ENCODE measurements at regions not wholly inside any gene's neighbourhood (a gene's known extent, or its start where the extent isn't known, plus 50 kb on each side); places are given as distances from the start of the nearest gene placed in this dataset.

DNA sequence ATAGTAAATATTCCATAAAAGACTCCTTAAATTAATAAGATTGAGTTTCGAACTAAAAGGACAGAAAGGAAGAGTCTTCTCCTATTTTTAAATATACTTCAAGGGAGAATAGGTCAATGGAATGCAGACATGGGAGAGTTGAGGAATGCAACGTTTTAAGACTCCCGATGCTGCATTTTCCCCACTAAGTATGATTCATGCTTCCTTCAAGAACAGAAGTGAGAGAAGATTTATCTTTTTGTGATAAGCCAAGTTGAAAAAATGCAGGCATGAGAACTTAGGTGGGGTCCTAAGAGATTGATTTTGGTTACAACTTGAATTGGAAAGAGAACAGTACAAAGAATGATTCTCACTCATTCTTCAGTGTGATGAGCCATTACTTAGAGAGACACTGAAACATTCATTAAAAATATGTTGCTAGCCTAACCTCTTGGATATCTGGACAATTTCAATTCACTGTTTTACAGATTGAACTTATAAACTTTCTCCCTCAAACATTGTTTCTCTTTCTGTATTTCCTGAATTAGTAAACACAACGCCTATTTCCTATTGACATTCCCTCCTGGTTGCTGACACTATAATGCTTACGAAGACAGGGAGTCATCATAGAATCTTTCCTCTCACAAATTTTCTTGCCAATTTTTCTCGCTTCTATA lies 1666.1 kb upstream of the WWC1 start:
- TF ChIP-seq, protein P1, sequence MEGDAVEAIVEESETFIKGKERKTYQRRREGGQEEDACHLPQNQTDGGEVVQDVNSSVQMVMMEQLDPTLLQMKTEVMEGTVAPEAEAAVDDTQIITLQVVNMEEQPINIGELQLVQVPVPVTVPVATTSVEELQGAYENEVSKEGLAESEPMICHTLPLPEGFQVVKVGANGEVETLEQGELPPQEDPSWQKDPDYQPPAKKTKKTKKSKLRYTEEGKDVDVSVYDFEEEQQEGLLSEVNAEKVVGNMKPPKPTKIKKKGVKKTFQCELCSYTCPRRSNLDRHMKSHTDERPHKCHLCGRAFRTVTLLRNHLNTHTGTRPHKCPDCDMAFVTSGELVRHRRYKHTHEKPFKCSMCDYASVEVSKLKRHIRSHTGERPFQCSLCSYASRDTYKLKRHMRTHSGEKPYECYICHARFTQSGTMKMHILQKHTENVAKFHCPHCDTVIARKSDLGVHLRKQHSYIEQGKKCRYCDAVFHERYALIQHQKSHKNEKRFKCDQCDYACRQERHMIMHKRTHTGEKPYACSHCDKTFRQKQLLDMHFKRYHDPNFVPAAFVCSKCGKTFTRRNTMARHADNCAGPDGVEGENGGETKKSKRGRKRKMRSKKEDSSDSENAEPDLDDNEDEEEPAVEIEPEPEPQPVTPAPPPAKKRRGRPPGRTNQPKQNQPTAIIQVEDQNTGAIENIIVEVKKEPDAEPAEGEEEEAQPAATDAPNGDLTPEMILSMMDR (IDR thresholded peaks at IDR 0.05 in 4 of 5, conservative IDR thresholded peaks at IDR 0.05 in 1 of 5): no peak
- no peak for TF ChIP-seq POLR2A (IDR thresholded peaks at IDR 0.05)

All from gastrocnemius medialis (tissue), 4 donors.